ENCODE measurements at regions not wholly inside any gene's neighbourhood (a gene's known extent, or its start where the extent isn't known, plus 50 kb on each side); places are given as distances from the start of the nearest gene placed in this dataset.

DNA sequence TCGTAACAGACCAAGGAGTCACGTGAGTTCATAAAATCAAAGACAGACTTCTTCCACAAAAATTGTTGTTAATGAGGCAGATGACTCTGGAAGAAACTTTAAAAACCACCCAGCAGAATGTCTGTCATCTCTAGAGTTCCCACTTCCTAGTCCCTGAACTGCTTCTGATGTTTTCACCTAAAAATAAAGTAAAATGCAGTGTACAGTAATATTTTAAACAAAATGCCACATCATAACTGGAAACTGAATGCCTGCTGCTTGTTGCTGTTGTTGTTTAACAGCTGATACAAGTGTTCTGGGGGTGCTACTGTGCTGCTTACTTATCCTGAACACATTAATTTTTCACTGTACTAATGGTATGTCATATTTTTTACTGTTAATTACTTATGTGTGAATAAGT, 577.2 kb downstream of the MTRR start:
- H3K36me3 Mint-ChIP-seq, result no peaks in the 10 kb centered on the region

DNA sequence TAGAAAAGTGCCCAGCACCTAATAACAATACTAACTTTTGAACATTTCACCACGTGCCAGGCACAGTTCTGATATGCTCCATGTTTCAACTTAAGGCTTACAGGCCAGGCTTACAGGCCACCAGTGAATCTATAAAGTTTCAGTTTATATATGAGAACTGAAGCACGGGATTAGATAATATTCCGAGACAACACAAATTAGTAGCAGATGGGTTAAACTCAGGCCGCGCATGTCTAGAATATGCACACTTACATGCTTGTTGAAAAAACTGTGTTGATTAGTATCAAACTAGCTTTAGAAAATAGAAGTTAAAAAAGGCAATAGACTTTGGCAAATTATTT, 587.9 kb downstream of the MTRR start:
- CTCF ChIA-PET, result no interaction called here
- ATAC-seq (no peak), DNase-seq (no peak)
- H3K9me3 Mint-ChIP-seq (ENCODE audit: low read depth), result no peaks in the 10 kb centered on the region
- H3K4me3 Mint-ChIP-seq, result peak overlapping the region; percentile 71
- no peaks in the 10 kb centered on the region for H3K36me3 Mint-ChIP-seq
- no peaks in the 10 kb centered on the region for H3K27me3 Mint-ChIP-seq
- peaks cover 12% of the 10 kb centered on the region for H3K4me1 Mint-ChIP-seq
- H3K27ac Mint-ChIP-seq, result peak overlapping the region; percentile 66

More for the DNA sequence above, 577.2 kb downstream of the MTRR start:
- no peaks in the 10 kb centered on the region for H3K27me3 Mint-ChIP-seq
- H3K27ac Mint-ChIP-seq, result no peak overlapping the region
- no peak overlapping the region for H3K4me3 Mint-ChIP-seq
- DNase-seq (no peak), ATAC-seq (no peak)
- no peaks in the 10 kb centered on the region for H3K4me1 Mint-ChIP-seq
- CTCF ChIA-PET, result no interaction called here
- H3K9me3 Mint-ChIP-seq (ENCODE audit: low read depth), result no peaks in the 10 kb centered on the region

- H3K9me3 Mint-ChIP-seq (ENCODE audit: low read depth), result no peaks in the 10 kb centered on the region
- CTCF ChIA-PET, result no interaction called here
- peak; percentile 97 for ATAC-seq
- no peaks in the 10 kb centered on the region for H3K36me3 Mint-ChIP-seq
- H3K4me1 Mint-ChIP-seq, result peaks cover 12% of the 10 kb centered on the region
- no peaks in the 10 kb centered on the region for H3K27me3 Mint-ChIP-seq
- DNase-seq, result peak; percentile 86
- H3K27ac Mint-ChIP-seq, result peak overlapping the region; percentile 66
- H3K4me3 Mint-ChIP-seq, result peak overlapping the region; percentile 71
Observed at GRCh38 chr5:8457187-8458037, 588.5 kb downstream of the MTRR start.

DNA sequence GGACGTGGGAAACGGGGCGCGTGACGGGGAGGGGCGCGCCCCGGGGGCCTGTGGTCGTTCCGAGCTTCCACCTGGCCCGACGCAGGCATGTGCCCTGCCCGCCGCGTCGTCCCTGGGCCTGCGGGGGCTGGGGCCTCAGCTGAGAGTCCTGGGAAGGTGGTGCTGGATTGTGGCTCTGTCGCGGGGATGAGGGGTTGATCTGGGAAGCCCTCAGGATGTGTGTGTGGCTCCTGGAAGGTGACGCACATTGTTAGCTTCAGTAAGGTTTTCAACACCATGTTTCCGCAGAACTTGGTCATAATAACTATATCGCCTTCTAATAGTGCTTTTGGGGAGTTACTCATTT, 589.1 kb downstream of the MTRR start:
- ATAC-seq, result no peak
- Mint-ChIP-seq H3K9me3 (ENCODE audit: low read depth) (no peaks in the 10 kb centered on the region), H3K36me3 (no peaks in the 10 kb centered on the region), H3K4me1 (peaks cover 12% of the 10 kb centered on the region), H3K27ac (peak overlapping the region; percentile 39), H3K27me3 (no peaks in the 10 kb centered on the region), H3K4me3 (peak overlapping the region; percentile 71)
- no peak for DNase-seq
- CTCF ChIA-PET, result no interaction called here

GRCh38 chr5:8461543-8461942, 592.6 kb downstream of the MTRR start:
- ATAC-seq (no peak), DNase-seq (no peak)
- H3K9me3 Mint-ChIP-seq (ENCODE audit: low read depth), result no peaks in the 10 kb centered on the region
- CTCF ChIA-PET, result no interaction called here
- peaks cover 12% of the 10 kb centered on the region for H3K4me1 Mint-ChIP-seq
- no peaks in the 10 kb centered on the region for H3K27me3 Mint-ChIP-seq
- H3K36me3 Mint-ChIP-seq, result no peaks in the 10 kb centered on the region
- H3K4me3 Mint-ChIP-seq, result no peak overlapping the region
- no peak overlapping the region for H3K27ac Mint-ChIP-seq

DNA sequence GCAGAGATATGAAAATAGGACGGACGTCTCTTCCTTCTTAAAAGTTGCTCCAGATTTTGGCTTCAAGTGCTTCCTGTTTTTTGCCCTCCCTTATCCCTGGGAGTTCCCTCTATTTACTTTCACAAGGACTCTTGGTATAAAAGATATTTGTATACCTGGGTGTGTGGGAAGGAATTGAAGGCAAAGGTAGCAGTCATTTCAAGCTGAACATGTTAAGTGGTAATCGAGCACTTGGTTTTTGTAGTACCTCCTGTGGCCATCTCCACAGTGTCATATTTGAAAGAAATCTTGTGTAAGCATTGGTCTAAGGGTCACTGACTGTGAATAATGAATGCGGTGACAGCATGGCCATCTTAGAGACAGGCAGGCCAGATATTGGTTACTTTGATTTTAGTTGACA, 593.6 kb downstream of the MTRR start:
- Mint-ChIP-seq H3K4me1 (peaks cover 6% of the 10 kb centered on the region), H3K27ac (no peak overlapping the region), H3K4me3 (no peak overlapping the region), H3K36me3 (no peaks in the 10 kb centered on the region), H3K27me3 (no peaks in the 10 kb centered on the region), H3K9me3 (ENCODE audit: low read depth) (no peaks in the 10 kb centered on the region)
- CTCF ChIA-PET, result no interaction called here
- no peak for ATAC-seq
- no peak for DNase-seq

GRCh38 chr5:8470489-8470888, 601.5 kb downstream of the MTRR start:
- H3K9me3 Mint-ChIP-seq (ENCODE audit: low read depth), result peaks cover 16% of the 10 kb centered on the region
- peaks cover 4% of the 10 kb centered on the region for H3K36me3 Mint-ChIP-seq
- ATAC-seq (no peak), DNase-seq (no peak)
- H3K4me1 Mint-ChIP-seq, result no peaks in the 10 kb centered on the region
- H3K27me3 Mint-ChIP-seq, result no peaks in the 10 kb centered on the region
- H3K4me3 Mint-ChIP-seq, result no peak overlapping the region
- CTCF ChIA-PET, result no interaction called here
- no peak overlapping the region for H3K27ac Mint-ChIP-seq

DNA sequence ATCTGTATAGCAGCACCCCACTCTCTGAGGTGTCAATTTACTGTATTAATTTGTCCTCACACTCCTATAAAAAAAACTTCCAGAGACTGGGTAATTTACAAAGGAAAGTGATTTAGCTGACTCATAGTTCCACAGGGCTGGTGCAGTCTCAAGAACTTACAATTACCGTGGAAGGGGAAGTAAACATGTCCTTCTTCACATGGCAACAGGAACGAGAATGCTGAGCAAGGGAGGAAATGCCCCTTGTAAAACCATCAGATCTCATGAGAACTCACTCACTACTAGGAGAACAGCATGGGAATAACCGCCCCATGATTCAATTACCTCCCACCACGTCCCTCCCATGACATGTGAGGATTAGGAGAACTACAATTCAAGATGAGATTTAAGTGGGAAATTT, 602.6 kb downstream of the MTRR start:
- no peaks in the 10 kb centered on the region for H3K4me1 Mint-ChIP-seq
- no peaks in the 10 kb centered on the region for H3K27me3 Mint-ChIP-seq
- no peak overlapping the region for H3K4me3 Mint-ChIP-seq
- H3K9me3 Mint-ChIP-seq (ENCODE audit: low read depth), result peaks cover 16% of the 10 kb centered on the region
- H3K27ac Mint-ChIP-seq, result no peak overlapping the region
- CTCF ChIA-PET, result no interaction called here
- ATAC-seq (no peak), DNase-seq (no peak)
- peaks cover 4% of the 10 kb centered on the region for H3K36me3 Mint-ChIP-seq

DNA sequence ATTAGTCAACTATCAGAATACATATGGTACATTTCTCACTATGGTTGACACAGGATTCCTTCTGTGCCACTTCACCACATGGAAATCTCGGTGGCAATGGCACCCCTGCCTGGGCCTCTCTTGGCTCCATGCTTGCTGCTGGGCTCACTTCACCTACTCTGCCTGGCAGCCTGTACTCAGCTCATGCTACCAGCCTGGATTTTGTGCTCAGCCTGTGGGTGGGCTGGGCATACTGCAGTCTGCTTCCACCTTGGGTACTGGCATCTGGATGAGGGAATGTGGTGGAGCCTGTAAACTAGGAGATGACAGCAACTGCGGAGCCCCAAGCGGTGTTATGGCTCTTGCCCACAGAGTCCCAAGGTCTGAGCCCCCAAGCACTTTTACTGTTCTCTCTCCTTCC, 604.1 kb downstream of the MTRR start:
- no peak overlapping the region for H3K27ac Mint-ChIP-seq
- H3K4me1 Mint-ChIP-seq, result no peaks in the 10 kb centered on the region
- CTCF ChIA-PET, result no interaction called here
- DNase-seq, result no peak
- H3K4me3 Mint-ChIP-seq, result no peak overlapping the region
- peaks cover 4% of the 10 kb centered on the region for H3K36me3 Mint-ChIP-seq
- no peaks in the 10 kb centered on the region for H3K27me3 Mint-ChIP-seq
- ATAC-seq, result no peak
- H3K9me3 Mint-ChIP-seq (ENCODE audit: low read depth), result peaks cover 16% of the 10 kb centered on the region

- DNase-seq (no peak), ATAC-seq (no peak)
- H3K27ac Mint-ChIP-seq, result no peak overlapping the region
- peaks cover 16% of the 10 kb centered on the region for H3K9me3 Mint-ChIP-seq (ENCODE audit: low read depth)
- CTCF ChIA-PET, result no interaction called here
- no peak overlapping the region for H3K4me3 Mint-ChIP-seq
- H3K36me3 Mint-ChIP-seq, result peaks cover 4% of the 10 kb centered on the region
- no peaks in the 10 kb centered on the region for H3K27me3 Mint-ChIP-seq
- H3K4me1 Mint-ChIP-seq, result no peaks in the 10 kb centered on the region
Observed at GRCh38 chr5:8473827-8474568, 605.0 kb downstream of the MTRR start.

GRCh38 chr5:8474569-8474930, 605.6 kb downstream of the MTRR start:
- Mint-ChIP-seq H3K27me3 (no peaks in the 10 kb centered on the region), H3K4me3 (no peak overlapping the region), H3K36me3 (peaks cover 4% of the 10 kb centered on the region), H3K27ac (no peak overlapping the region), H3K9me3 (ENCODE audit: low read depth) (peaks cover 15% of the 10 kb centered on the region), H3K4me1 (no peaks in the 10 kb centered on the region)
- no peak for ATAC-seq
- DNase-seq, result no peak
- CTCF ChIA-PET, result no interaction called here

DNA sequence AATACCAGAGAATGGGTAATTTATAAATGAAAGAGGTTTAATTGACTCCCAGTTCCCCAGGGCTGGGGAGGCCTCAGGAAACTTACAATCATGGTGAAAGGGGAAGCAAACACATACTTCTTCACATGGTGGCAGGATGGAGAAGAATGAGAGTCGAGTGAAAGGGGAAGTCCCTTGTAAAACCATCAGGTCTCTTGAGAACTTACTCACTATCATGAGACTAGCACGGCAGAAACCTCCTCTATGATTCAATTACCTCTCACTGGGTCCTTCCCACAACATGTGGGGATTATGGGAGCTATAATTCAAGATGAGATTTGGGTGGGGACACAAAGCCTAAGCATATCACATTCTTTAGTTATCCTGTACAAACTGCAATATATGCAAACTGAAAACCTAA, 609.4 kb downstream of the MTRR start:
- peaks cover 4% of the 10 kb centered on the region for H3K9me3 Mint-ChIP-seq (ENCODE audit: low read depth)
- DNase-seq (no peak), ATAC-seq (no peak)
- H3K4me3 Mint-ChIP-seq, result no peak overlapping the region
- H3K27me3 Mint-ChIP-seq, result no peaks in the 10 kb centered on the region
- H3K4me1 Mint-ChIP-seq, result no peaks in the 10 kb centered on the region
- H3K36me3 Mint-ChIP-seq, result no peaks in the 10 kb centered on the region
- H3K27ac Mint-ChIP-seq, result no peak overlapping the region
- CTCF ChIA-PET, result no interaction called here

- ATAC-seq, result no peak
- no peaks in the 10 kb centered on the region for H3K27me3 Mint-ChIP-seq
- no peak for DNase-seq
- H3K27ac Mint-ChIP-seq, result no peak overlapping the region
- H3K4me1 Mint-ChIP-seq, result no peaks in the 10 kb centered on the region
- CTCF ChIA-PET, result no interaction called here
- H3K4me3 Mint-ChIP-seq, result no peak overlapping the region
- H3K9me3 Mint-ChIP-seq (ENCODE audit: low read depth), result peaks cover 2% of the 10 kb centered on the region
- no peaks in the 10 kb centered on the region for H3K36me3 Mint-ChIP-seq
Observed at GRCh38 chr5:8481007-8481406, 612.1 kb downstream of the MTRR start.

DNA sequence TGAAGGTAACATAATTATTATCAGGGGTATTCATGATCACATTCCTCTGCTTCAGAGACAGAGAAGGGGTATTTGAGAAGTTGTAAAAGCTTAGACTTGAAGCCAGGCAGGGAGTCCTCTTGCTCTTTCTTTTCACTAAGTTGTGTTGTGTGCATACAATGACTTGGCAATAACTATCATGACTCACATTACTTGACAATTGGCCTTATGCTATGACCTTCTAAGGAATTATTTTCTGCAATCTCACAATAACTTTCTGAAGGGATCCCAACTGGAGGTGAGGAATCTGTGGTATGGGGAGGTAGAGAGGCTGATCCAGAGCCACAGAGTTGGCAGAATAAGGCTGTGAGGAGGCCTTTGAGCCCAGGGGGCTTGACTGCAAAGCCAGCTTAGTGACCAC, 622.3 kb downstream of the MTRR start:
- no peak for ATAC-seq
- no peaks in the 10 kb centered on the region for H3K36me3 Mint-ChIP-seq
- no peaks in the 10 kb centered on the region for H3K27me3 Mint-ChIP-seq
- no peaks in the 10 kb centered on the region for H3K4me1 Mint-ChIP-seq
- H3K4me3 Mint-ChIP-seq, result no peak overlapping the region
- peaks cover 13% of the 10 kb centered on the region for H3K9me3 Mint-ChIP-seq (ENCODE audit: low read depth)
- H3K27ac Mint-ChIP-seq, result no peak overlapping the region
- CTCF ChIA-PET, result no interaction called here
- no peak for DNase-seq

Data from activated CD8-positive, alpha-beta memory T cell treated with anti-CD3 and anti-CD28 coated beads, Interleukin-2, amount 10 ng/mL, durations not matched to agents 7 days and 5 days (primary cell).